ENCODE measurements at regions not wholly inside any gene's neighbourhood (a gene's known extent, or its start where the extent isn't known, plus 50 kb on each side); places are given as distances from the start of the nearest gene placed in this dataset.

DNA sequence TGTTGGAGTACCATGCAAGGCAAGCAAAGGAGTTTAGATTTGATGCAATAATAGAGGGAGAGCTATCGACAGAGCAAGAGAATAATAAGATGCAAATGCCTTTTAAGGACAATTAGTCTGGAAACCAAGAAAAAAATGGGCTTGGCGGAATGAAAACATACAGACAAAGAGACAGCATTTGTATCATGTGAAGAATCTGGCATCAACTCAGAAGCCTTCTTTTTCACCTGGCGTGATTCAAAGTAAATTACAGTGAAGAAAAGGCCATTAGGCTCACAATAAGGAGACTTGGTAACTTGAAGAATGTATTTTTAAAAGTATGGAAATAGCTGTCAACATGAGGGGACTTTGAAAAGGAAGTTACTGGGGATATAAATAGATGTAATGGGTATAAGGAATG is 521.2 kb upstream of the GOLIM4 start:
- no peak for DNase-seq
- POLR2A ChIA-PET = no interaction called here
- TF ChIP-seq, protein P1, sequence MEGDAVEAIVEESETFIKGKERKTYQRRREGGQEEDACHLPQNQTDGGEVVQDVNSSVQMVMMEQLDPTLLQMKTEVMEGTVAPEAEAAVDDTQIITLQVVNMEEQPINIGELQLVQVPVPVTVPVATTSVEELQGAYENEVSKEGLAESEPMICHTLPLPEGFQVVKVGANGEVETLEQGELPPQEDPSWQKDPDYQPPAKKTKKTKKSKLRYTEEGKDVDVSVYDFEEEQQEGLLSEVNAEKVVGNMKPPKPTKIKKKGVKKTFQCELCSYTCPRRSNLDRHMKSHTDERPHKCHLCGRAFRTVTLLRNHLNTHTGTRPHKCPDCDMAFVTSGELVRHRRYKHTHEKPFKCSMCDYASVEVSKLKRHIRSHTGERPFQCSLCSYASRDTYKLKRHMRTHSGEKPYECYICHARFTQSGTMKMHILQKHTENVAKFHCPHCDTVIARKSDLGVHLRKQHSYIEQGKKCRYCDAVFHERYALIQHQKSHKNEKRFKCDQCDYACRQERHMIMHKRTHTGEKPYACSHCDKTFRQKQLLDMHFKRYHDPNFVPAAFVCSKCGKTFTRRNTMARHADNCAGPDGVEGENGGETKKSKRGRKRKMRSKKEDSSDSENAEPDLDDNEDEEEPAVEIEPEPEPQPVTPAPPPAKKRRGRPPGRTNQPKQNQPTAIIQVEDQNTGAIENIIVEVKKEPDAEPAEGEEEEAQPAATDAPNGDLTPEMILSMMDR (IDR thresholded peaks at IDR 0.05) = no peak
- CTCF ChIA-PET = no interaction called here
- Mint-ChIP-seq H3K9me3 (no peaks in the 10 kb centered on the region), H3K4me1 (ENCODE audit: low read depth) (no peaks in the 10 kb centered on the region), H3K27me3 (peaks cover 1% of the 10 kb centered on the region), H3K36me3 (ENCODE audit: low read depth) (no peaks in the 10 kb centered on the region), H3K4me3 (no peak overlapping the region), H3K27ac (no peak overlapping the region)
- no peak for ATAC-seq
- intact Hi-C loops (cut with micrococcal nuclease) = no loop called here

- Mint-ChIP-seq H3K4me3 (no peak overlapping the region), H3K4me1 (ENCODE audit: low read depth) (no peaks in the 10 kb centered on the region), H3K27ac (no peak overlapping the region), H3K27me3 (peaks cover 1% of the 10 kb centered on the region), H3K36me3 (ENCODE audit: low read depth) (no peaks in the 10 kb centered on the region), H3K9me3 (no peaks in the 10 kb centered on the region)
- DNase-seq (no peak), ATAC-seq (no peak)
- TF ChIP-seq, protein P1 (IDR thresholded peaks at IDR 0.05) = no peak
- CTCF ChIA-PET = no interaction called here
- POLR2A ChIA-PET = no interaction called here
- intact Hi-C loops (cut with micrococcal nuclease) = no loop called here
Measured at GRCh38 chr3:168615493-168616020, 519.8 kb upstream of the GOLIM4 start.

GRCh38 chr3:168613151-168613550 is 517.4 kb upstream of the GOLIM4 start:
- H3K27me3 Mint-ChIP-seq = peaks cover 1% of the 10 kb centered on the region
- H3K27ac Mint-ChIP-seq = no peak overlapping the region
- ATAC-seq (no peak), DNase-seq (no peak)
- H3K4me3 Mint-ChIP-seq = no peak overlapping the region
- CTCF ChIA-PET = no interaction called here
- POLR2A ChIA-PET = no interaction called here
- intact Hi-C loops (cut with micrococcal nuclease) = no loop called here
- no peaks in the 10 kb centered on the region for H3K9me3 Mint-ChIP-seq
- H3K36me3 Mint-ChIP-seq (ENCODE audit: low read depth) = no peaks in the 10 kb centered on the region
- TF ChIP-seq, protein P1 (IDR thresholded peaks at IDR 0.05) = no peak
- no peaks in the 10 kb centered on the region for H3K4me1 Mint-ChIP-seq (ENCODE audit: low read depth)

DNA sequence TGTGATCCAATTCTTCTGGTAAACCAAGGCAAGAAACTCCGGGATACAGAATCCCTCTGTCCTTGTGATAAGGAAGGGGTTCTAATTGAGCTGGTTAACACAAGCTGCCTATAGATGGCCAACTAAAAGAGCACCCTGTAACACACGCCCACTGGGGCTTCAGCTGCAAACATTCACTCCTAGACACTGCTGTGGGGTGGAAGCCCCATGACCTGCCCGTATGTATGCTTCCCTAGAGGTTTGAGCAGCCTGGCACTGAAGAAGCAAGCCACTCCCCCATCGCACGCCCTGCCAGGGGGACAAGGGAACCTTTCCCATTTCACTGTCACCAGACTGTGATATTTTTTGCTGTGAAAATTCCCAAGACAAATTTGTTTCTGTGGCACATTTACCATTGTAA is 516.9 kb upstream of the GOLIM4 start:
- no peak for DNase-seq
- intact Hi-C loops (cut with micrococcal nuclease) = no loop called here
- Mint-ChIP-seq H3K36me3 (ENCODE audit: low read depth) (no peaks in the 10 kb centered on the region), H3K27ac (no peak overlapping the region), H3K4me1 (ENCODE audit: low read depth) (no peaks in the 10 kb centered on the region), H3K9me3 (no peaks in the 10 kb centered on the region), H3K4me3 (no peak overlapping the region), H3K27me3 (peaks cover 1% of the 10 kb centered on the region)
- ChIA-PET CTCF (no interaction called here), POLR2A (no interaction called here)
- TF ChIP-seq, protein P1 (IDR thresholded peaks at IDR 0.05) = no peak
- no peak for ATAC-seq

GRCh38 chr3:168611826-168612225 is 516.1 kb upstream of the GOLIM4 start:
- no peak overlapping the region for H3K4me3 Mint-ChIP-seq
- H3K9me3 Mint-ChIP-seq = no peaks in the 10 kb centered on the region
- DNase-seq = no peak
- H3K27ac Mint-ChIP-seq = no peak overlapping the region
- CTCF ChIA-PET = no interaction called here
- peaks cover 1% of the 10 kb centered on the region for H3K27me3 Mint-ChIP-seq
- H3K36me3 Mint-ChIP-seq (ENCODE audit: low read depth) = no peaks in the 10 kb centered on the region
- intact Hi-C loops (cut with micrococcal nuclease) = no loop called here
- H3K4me1 Mint-ChIP-seq (ENCODE audit: low read depth) = no peaks in the 10 kb centered on the region
- POLR2A ChIA-PET = no interaction called here
- TF ChIP-seq, protein P1 (IDR thresholded peaks at IDR 0.05) = no peak
- no peak for ATAC-seq

All from activated CD8-positive, alpha-beta T cell treated with anti-CD3 and anti-CD28 coated beads for 36 hours (primary cell).